Adrenal gland (tissue), 9 donors: ENCODE measurements at regions not wholly inside any gene's neighbourhood (a gene's known extent, or its start where the extent isn't known, plus 50 kb on each side); places are given as distances from the start of the nearest gene placed in this dataset.

Source experiments
- DNase-seq, 7 donors: peaks; one replicate each; pipeline ENCODE4 v3.0.0-alpha.2; 2019 to 2020
- H3K27ac ChIP-seq, 5 donors: fragments of 200-600 bp; sonication (generic) in 4 of 5; 1 replicate in 3 of 5; 2 replicates in 2 of 5; pipeline versions ENCODE4 v1.5.1 to v1.8.0; 2016 to 2020; ENCODE audit warnings: mild to moderate bottlenecking in 1 of 5
- H3K27me3 ChIP-seq: fragments of 200-600 bp; 2 replicates; pipeline ENCODE4 v1.8.0; 2021
- H3K36me3 ChIP-seq, 2 donors: fragments of 200-600 bp; replicated peaks in 1 of 2; 1 replicate in 1 of 2; 2 replicates in 1 of 2; pipeline versions ENCODE4 v1.5.1 to v1.8.0; 2018 to 2022
- H3K4me1 ChIP-seq, 2 donors: fragments of 200-600 bp; replicated peaks in 1 of 2; 1 replicate in 1 of 2; 2 replicates in 1 of 2; pipeline versions ENCODE4 v1.5.1 to v1.8.0; 2018 to 2021
- H3K4me3 ChIP-seq, 4 donors: fragments of 200-600 bp; sonication (generic) in 3 of 4; one replicate each; pipeline ENCODE4 v1.5.1; 2016 to 2018
- H3K9me3 ChIP-seq, 3 donors: fragments of 200-600 bp; sonication (generic) in 1 of 3; replicated peaks in 1 of 3; 1 replicate in 2 of 3; 2 replicates in 1 of 3; pipeline versions ENCODE4 v1.5.1 to v1.8.0; 2016 to 2021
- POLR2A ChIP-seq, 2 donors: fragments of 450-650 bp; IDR thresholded peaks; one replicate each; pipeline ENCODE4 v1.6.1; 2017; ENCODE audit warnings: antibody characterized with exemption in 2 of 2, mild to moderate bottlenecking in 2 of 2, moderate library complexity in 1 of 2
- WGBS, 4 donors: extraction: QIAGEN DNeasy Blood & Tissue Kit in 2 of 4; methylation state at CpG; one replicate each; pipeline versions ENCODE4 v1.1.5 to v1.1.7; 2013 to 2017; 5-methylcytosine and 5-hydroxymethylcytosine counted together
- intact Hi-C, 2 donors: fragments of 100-400 bp; cut with DNase I; formaldehyde crosslinking; loops; one replicate each; pipeline versions ENCODE4 v1.14.1 to v1.15.0; 2022 to 2023
- TF ChIP-seq, protein P1 (sequence below), 6 experiments: fragments of 450-650 bp in 4 of 6; fragments of 200-600 bp in 2 of 6; sonication (generic) in 1 of 6; IDR thresholded peaks; 1 replicate in 5 of 6; 2 replicates in 1 of 6; pipeline versions ENCODE4 v1.5.1 to v1.8.0; 2016 to 2021; ENCODE audit warnings: antibody characterized with exemption in 6 of 6, mild to moderate bottlenecking in 2 of 6, moderate library complexity in 1 of 6
- donor health status: healthy with polysubstance abuse.
- donor health status: Bipolar disorder and iron deficiency.
- donor health status: DM: yes; HTN: yes; CAD: no.
- donor health status: DM: no; HTN: no; CAD: no.
- donor health status: DM: no; HTN: no; CAD: no.

GRCh38 chr18:10330428-10330827 is 124.0 kb upstream of the APCDD1 start:
- 73 to 81% (median 79%) methylated on average over 5 of the region's 5 CpGs for WGBS, 4 donors
- no peak overlapping the region for H3K27ac ChIP-seq
- no peaks in the 10 kb centered on the region for H3K4me1 ChIP-seq
- H3K27me3 ChIP-seq = no peaks in the 10 kb centered on the region
- no peaks in the 10 kb centered on the region for H3K9me3 ChIP-seq
- no peak for TF ChIP-seq POLR2A (IDR thresholded peaks at IDR 0.05)
- TF ChIP-seq, protein P1, sequence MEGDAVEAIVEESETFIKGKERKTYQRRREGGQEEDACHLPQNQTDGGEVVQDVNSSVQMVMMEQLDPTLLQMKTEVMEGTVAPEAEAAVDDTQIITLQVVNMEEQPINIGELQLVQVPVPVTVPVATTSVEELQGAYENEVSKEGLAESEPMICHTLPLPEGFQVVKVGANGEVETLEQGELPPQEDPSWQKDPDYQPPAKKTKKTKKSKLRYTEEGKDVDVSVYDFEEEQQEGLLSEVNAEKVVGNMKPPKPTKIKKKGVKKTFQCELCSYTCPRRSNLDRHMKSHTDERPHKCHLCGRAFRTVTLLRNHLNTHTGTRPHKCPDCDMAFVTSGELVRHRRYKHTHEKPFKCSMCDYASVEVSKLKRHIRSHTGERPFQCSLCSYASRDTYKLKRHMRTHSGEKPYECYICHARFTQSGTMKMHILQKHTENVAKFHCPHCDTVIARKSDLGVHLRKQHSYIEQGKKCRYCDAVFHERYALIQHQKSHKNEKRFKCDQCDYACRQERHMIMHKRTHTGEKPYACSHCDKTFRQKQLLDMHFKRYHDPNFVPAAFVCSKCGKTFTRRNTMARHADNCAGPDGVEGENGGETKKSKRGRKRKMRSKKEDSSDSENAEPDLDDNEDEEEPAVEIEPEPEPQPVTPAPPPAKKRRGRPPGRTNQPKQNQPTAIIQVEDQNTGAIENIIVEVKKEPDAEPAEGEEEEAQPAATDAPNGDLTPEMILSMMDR (IDR thresholded peaks at IDR 0.05) = no peak
- DNase-seq = no peak
- intact Hi-C loops = no loop called here
- H3K4me3 ChIP-seq = no peak overlapping the region
- H3K36me3 ChIP-seq = no peaks in the 10 kb centered on the region

DNA sequence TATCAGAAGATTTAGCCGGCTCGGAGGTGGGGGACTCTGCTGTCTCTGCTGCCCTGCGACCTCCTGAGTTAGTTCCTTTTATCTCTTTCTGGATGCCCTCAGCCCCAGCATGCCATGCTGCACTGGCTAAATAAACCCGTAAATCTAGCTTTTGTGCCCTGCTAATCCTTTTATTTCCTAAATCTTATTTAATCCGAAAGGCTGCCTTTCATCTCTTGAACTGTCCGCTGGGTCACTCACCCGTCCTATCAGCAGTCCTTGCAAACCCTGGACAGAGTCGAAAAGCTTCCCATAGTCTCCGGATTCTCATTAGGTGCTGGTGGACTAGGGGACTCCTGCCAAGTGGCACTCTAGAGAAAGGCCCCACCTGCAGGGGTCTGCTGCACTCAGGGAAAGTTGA is 122.0 kb upstream of the APCDD1 start:
- 84 to 88% (median 87%) methylated on average over 9 of the region's 9 CpGs for WGBS, 4 donors
- DNase-seq = no peak
- H3K9me3 ChIP-seq = no peaks in the 10 kb centered on the region
- no peaks in the 10 kb centered on the region for H3K27me3 ChIP-seq
- intact Hi-C loops = no loop called here
- H3K36me3 ChIP-seq = no peaks in the 10 kb centered on the region
- TF ChIP-seq, protein P1 (IDR thresholded peaks at IDR 0.05) = no peak
- TF ChIP-seq POLR2A (IDR thresholded peaks at IDR 0.05) = no peak
- no peaks in the 10 kb centered on the region for H3K4me1 ChIP-seq
- no peak overlapping the region for H3K27ac ChIP-seq
- no peak overlapping the region for H3K4me3 ChIP-seq

- intact Hi-C loops = no loop called here
- no peak overlapping the region for H3K27ac ChIP-seq
- 85 to 89% (median 88%) methylated on average over 14 of the region's 14 CpGs for WGBS, 4 donors
- no peak overlapping the region for H3K4me3 ChIP-seq
- no peaks in the 10 kb centered on the region for H3K27me3 ChIP-seq
- no peak for DNase-seq
- no peak for TF ChIP-seq POLR2A (IDR thresholded peaks at IDR 0.05)
- no peaks in the 10 kb centered on the region for H3K9me3 ChIP-seq
- no peaks in the 10 kb centered on the region for H3K4me1 ChIP-seq
- H3K36me3 ChIP-seq = no peaks in the 10 kb centered on the region
Measured at GRCh38 chr18:10336749-10337350, 117.6 kb upstream of the APCDD1 start.

DNA sequence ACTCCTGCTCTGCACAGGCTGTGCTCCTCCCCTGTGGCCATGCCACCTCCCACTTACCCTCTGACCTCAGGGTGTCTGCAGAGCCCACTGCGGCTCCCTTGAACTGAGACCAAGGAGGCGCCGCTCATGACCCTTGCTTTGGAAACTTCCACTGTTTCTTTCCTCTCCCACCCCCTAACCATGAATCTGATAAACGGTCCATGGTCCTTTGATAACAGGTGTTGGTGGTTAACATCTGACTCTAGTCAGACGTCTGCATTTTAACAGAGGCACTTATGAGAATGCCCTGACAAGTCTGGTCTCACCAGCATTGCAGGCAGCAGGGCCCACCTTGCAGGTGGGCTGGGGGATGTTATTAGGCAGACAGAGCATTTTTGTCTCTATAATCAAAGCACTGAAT is 113.6 kb upstream of the APCDD1 start:
- TF ChIP-seq, protein P1 (IDR thresholded peaks at IDR 0.05) = no peak
- TF ChIP-seq POLR2A (IDR thresholded peaks at IDR 0.05) = no peak
- no peaks in the 10 kb centered on the region for H3K4me1 ChIP-seq
- no peaks in the 10 kb centered on the region for H3K9me3 ChIP-seq
- 82 to 88% (median 87%) methylated on average over 5 of the region's 5 CpGs for WGBS, 4 donors
- no peak overlapping the region for H3K27ac ChIP-seq
- intact Hi-C loops = no loop called here
- H3K27me3 ChIP-seq = no peaks in the 10 kb centered on the region
- H3K36me3 ChIP-seq = no peaks in the 10 kb centered on the region
- DNase-seq = no peak
- no peak overlapping the region for H3K4me3 ChIP-seq

GRCh38 chr18:10343778-10344177 is 110.7 kb upstream of the APCDD1 start:
- WGBS, 4 donors = 80 to 88% (median 86%) methylated on average over 4 to 11 of the region's 11 CpGs
- Histone ChIP-seq H3K4me3 (no peak overlapping the region), H3K27ac (no peak overlapping the region), H3K27me3 (no peaks in the 10 kb centered on the region), H3K4me1 (no peaks in the 10 kb centered on the region), H3K9me3 (no peaks in the 10 kb centered on the region), H3K36me3 (no peaks in the 10 kb centered on the region)
- intact Hi-C loops = no loop called here
- no peak for DNase-seq
- TF ChIP-seq, protein P1 (IDR thresholded peaks at IDR 0.05) = no peak
- no peak for TF ChIP-seq POLR2A (IDR thresholded peaks at IDR 0.05)
